Endothelial cell (in vitro differentiated cells): ENCODE measurements at regions not wholly inside any gene's neighbourhood (a gene's known extent, or its start where the extent isn't known, plus 50 kb on each side); places are given as distances from the start of the nearest gene placed in this dataset.

Source experiments
- DNase-seq: peaks from one replicate; pipeline ENCODE4 v3.0.0; 2021; ENCODE audit warnings: low spot score
- H3K27ac Mint-ChIP-seq: one replicate; pipeline ENCODE4 v1.8.0; 2021; ENCODE audit warnings: mixed read lengths, inconsistent platforms; ENCODE audit not compliant: unreplicated experiment
- H3K27me3 Mint-ChIP-seq: one replicate; pipeline ENCODE4 v1.8.0; 2021; ENCODE audit warnings: mild to moderate bottlenecking, moderate library complexity, mixed read lengths, inconsistent platforms; ENCODE audit not compliant: unreplicated experiment
- H3K36me3 Mint-ChIP-seq: one replicate; pipeline ENCODE4 v1.8.0; 2021; ENCODE audit warnings: mild to moderate bottlenecking, low read depth, mixed read lengths, inconsistent platforms; ENCODE audit not compliant: unreplicated experiment
- H3K4me1 Mint-ChIP-seq: one replicate; pipeline ENCODE4 v1.8.0; 2021; ENCODE audit warnings: mild to moderate bottlenecking, mixed read lengths, inconsistent platforms; ENCODE audit not compliant: unreplicated experiment
- H3K4me3 Mint-ChIP-seq: one replicate; pipeline ENCODE4 v1.8.0; 2021; ENCODE audit warnings: mild to moderate bottlenecking, mixed read lengths, inconsistent platforms; ENCODE audit not compliant: unreplicated experiment
- H3K9me3 Mint-ChIP-seq: one replicate; pipeline ENCODE4 v1.8.0; 2021; ENCODE audit warnings: mixed read lengths, inconsistent platforms; ENCODE audit not compliant: unreplicated experiment
- CTCF ChIP-seq: fragments of 200-600 bp; sonication (generic); IDR thresholded peaks from one replicate; pipeline ENCODE4 v1.5.0; 2021; ENCODE audit warnings: antibody characterized with exemption; ENCODE audit not compliant: unreplicated experiment

GRCh38 chr18:35864916-35865315 is 107.6 kb upstream of the RMP24 start:
- no peak for DNase-seq
- TF ChIP-seq CTCF: no peak
- H3K27me3 Mint-ChIP-seq: no peaks in the 10 kb centered on the region
- H3K9me3 Mint-ChIP-seq: no peaks in the 10 kb centered on the region
- no peak overlapping the region for H3K4me3 Mint-ChIP-seq
- no peak overlapping the region for H3K27ac Mint-ChIP-seq
- no peaks in the 10 kb centered on the region for H3K36me3 Mint-ChIP-seq
- peaks cover 7% of the 10 kb centered on the region for H3K4me1 Mint-ChIP-seq

- Mint-ChIP-seq H3K36me3 (no peaks in the 10 kb centered on the region), H3K4me1 (no peaks in the 10 kb centered on the region), H3K9me3 (no peaks in the 10 kb centered on the region), H3K27me3 (no peaks in the 10 kb centered on the region), H3K27ac (no peak overlapping the region), H3K4me3 (no peak overlapping the region)
- no peak for TF ChIP-seq CTCF
- no peak for DNase-seq
Observed at GRCh38 chr18:35868915-35869314, 103.6 kb upstream of the RMP24 start.

- H3K4me1 Mint-ChIP-seq: no peaks in the 10 kb centered on the region
- TF ChIP-seq CTCF: no peak
- H3K9me3 Mint-ChIP-seq: no peaks in the 10 kb centered on the region
- H3K36me3 Mint-ChIP-seq: no peaks in the 10 kb centered on the region
- DNase-seq: no peak
- no peak overlapping the region for H3K27ac Mint-ChIP-seq
- H3K27me3 Mint-ChIP-seq: peaks cover 1% of the 10 kb centered on the region
- no peak overlapping the region for H3K4me3 Mint-ChIP-seq
Observed at GRCh38 chr18:35871337-35871736, 101.1 kb upstream of the RMP24 start.

GRCh38 chr18:35875566-35875965 is 96.9 kb upstream of the RMP24 start:
- H3K4me1 Mint-ChIP-seq: no peaks in the 10 kb centered on the region
- H3K27me3 Mint-ChIP-seq: peaks cover 1% of the 10 kb centered on the region
- no peaks in the 10 kb centered on the region for H3K9me3 Mint-ChIP-seq
- no peak overlapping the region for H3K27ac Mint-ChIP-seq
- no peak for TF ChIP-seq CTCF
- H3K36me3 Mint-ChIP-seq: no peaks in the 10 kb centered on the region
- no peak overlapping the region for H3K4me3 Mint-ChIP-seq
- no peak for DNase-seq

- DNase-seq: no peak
- H3K36me3 Mint-ChIP-seq: no peaks in the 10 kb centered on the region
Observed at GRCh38 chr18:35876243-35876642, 96.2 kb upstream of the RMP24 start.

More at GRCh38 chr18:35876243-35876642, 96.2 kb upstream of the RMP24 start:
- Mint-ChIP-seq H3K4me1 (no peaks in the 10 kb centered on the region), H3K4me3 (no peak overlapping the region), H3K27ac (no peak overlapping the region), H3K27me3 (peaks cover 1% of the 10 kb centered on the region), H3K9me3 (no peaks in the 10 kb centered on the region)
- no peak for TF ChIP-seq CTCF
